WTC11 (cell line): ENCODE measurements at regions not wholly inside any gene's neighbourhood (a gene's known extent, or its start where the extent isn't known, plus 50 kb on each side); places are given as distances from the start of the nearest gene placed in this dataset.

Experiments
- ATAC-seq: fragments of 200-7000 bp; cut with Tn5 transposase; 2 replicates; pipeline ENCODE4 v1.10.0; 2021; ENCODE audit warnings: mild to moderate bottlenecking, moderate library complexity
- CTCF ChIA-PET: fragments of 300-600 bp; sonication (Branson Sonifier 250); formaldehyde crosslinking; loops from one replicate; lab custom pipeline; 2021; ENCODE audit warnings: antibody characterized with exemption; lab: Charles Lee
- POLR2A ChIA-PET: fragments of 350-600 bp; sonication (Branson Sonifier 250); formaldehyde crosslinking; loops from one replicate; lab custom pipeline; 2021; ENCODE audit warnings: antibody characterized with exemption; lab: Charles Lee
- DNase-seq: peaks from one replicate; pipeline ENCODE4 v3.0.0; 2021; ENCODE audit warnings: low spot score
- H3K27ac Mint-ChIP-seq: 2 replicates; pipeline ENCODE4 v1.8.0; 2021; ENCODE audit warnings: mixed read lengths
- H3K27me3 Mint-ChIP-seq: 2 replicates; pipeline ENCODE4 v1.8.0; 2021; ENCODE audit warnings: low read depth, mild to moderate bottlenecking, moderate library complexity, mixed read lengths
- H3K36me3 Mint-ChIP-seq: 2 replicates; pipeline ENCODE4 v1.8.0; 2021; ENCODE audit warnings: mixed read lengths
- H3K4me1 Mint-ChIP-seq: 2 replicates; pipeline ENCODE4 v1.8.0; 2022; ENCODE audit warnings: mixed read lengths
- H3K4me3 Mint-ChIP-seq: 2 replicates; pipeline ENCODE4 v1.8.0; 2021; ENCODE audit warnings: mild to moderate bottlenecking, moderate library complexity, mixed read lengths
- H3K9me3 Mint-ChIP-seq: 2 replicates; pipeline ENCODE4 v1.8.0; 2021; ENCODE audit warnings: mixed read lengths
- AFF4 ChIP-seq: sonication (generic); formaldehyde crosslinking; IDR thresholded peaks from 2 replicates; pipeline ENCODE4 v1.8.1; 2023; ENCODE audit warnings: mild to moderate bottlenecking, missing genetic modification reagents, borderline replicate concordance
- AR ChIP-seq: fragments of 250-450 bp; sonication (Bioruptor Pico); IDR thresholded peaks from 2 replicates; pipeline ENCODE4 v1.9.0; 2021; ENCODE audit warnings: mild to moderate bottlenecking
- ATF1 ChIP-seq: sonication (generic); formaldehyde crosslinking; IDR thresholded peaks from 2 replicates; pipeline ENCODE4 v1.8.1; 2023; ENCODE audit warnings: mild to moderate bottlenecking, moderate library complexity, missing genetic modification reagents
- CREB1 ChIP-seq: sonication (generic); formaldehyde crosslinking; IDR thresholded peaks from 2 replicates; pipeline ENCODE4 v1.8.0; 2023; ENCODE audit warnings: mild to moderate bottlenecking, missing genetic modification reagents
- EMX1 ChIP-seq: fragments of 250-450 bp; sonication (Bioruptor Pico); IDR thresholded peaks from 2 replicates; pipeline ENCODE4 v1.8.0; 2021; ENCODE audit warnings: mild to moderate bottlenecking
- ESRRA ChIP-seq: sonication (generic); formaldehyde crosslinking; IDR thresholded peaks from 2 replicates; pipeline ENCODE4 v1.8.1; 2022; ENCODE audit warnings: mild to moderate bottlenecking, missing genetic modification reagents, borderline replicate concordance
- FOXP4 ChIP-seq: sonication (generic); formaldehyde crosslinking; IDR thresholded peaks from 2 replicates; pipeline ENCODE4 v1.8.0; 2022; ENCODE audit warnings: mild to moderate bottlenecking, missing genetic modification reagents
- GTF2I ChIP-seq: fragments of 250-450 bp; sonication (Bioruptor Pico); conservative IDR thresholded peaks from 2 replicates; pipeline ENCODE4 v1.4.0; 2021; ENCODE audit warnings: mild to moderate bottlenecking
- IRF1 ChIP-seq: sonication (generic); formaldehyde crosslinking; IDR thresholded peaks from 2 replicates; pipeline ENCODE4 v1.8.0; 2023; ENCODE audit warnings: missing genetic modification reagents
- KAT7 ChIP-seq: sonication (generic); formaldehyde crosslinking; IDR thresholded peaks from 2 replicates; pipeline ENCODE4 v1.8.1; 2023; ENCODE audit warnings: missing genetic modification reagents, mild to moderate bottlenecking, borderline replicate concordance
- MXD4 ChIP-seq: fragments of 250-450 bp; sonication (Bioruptor Pico); IDR thresholded peaks from 2 replicates; pipeline ENCODE4 v1.8.0; 2021; ENCODE audit warnings: mild to moderate bottlenecking, moderate library complexity, borderline replicate concordance
- NFATC4 ChIP-seq: fragments of 250-450 bp; sonication (Bioruptor Pico); IDR thresholded peaks from 2 replicates; pipeline ENCODE4 v1.9.0; 2021; ENCODE audit warnings: mild to moderate bottlenecking
- NFYB ChIP-seq: sonication (generic); formaldehyde crosslinking; conservative IDR thresholded peaks from 2 replicates; pipeline ENCODE4 v1.8.0; 2022; ENCODE audit warnings: low read depth, missing genetic modification reagents
- NR1H2 ChIP-seq: sonication (generic); formaldehyde crosslinking; IDR thresholded peaks from 2 replicates; pipeline ENCODE4 v1.9.0; 2021; ENCODE audit warnings: mild to moderate bottlenecking, moderate library complexity, missing genetic modification reagents
- NR2C2 ChIP-seq: sonication (generic); formaldehyde crosslinking; IDR thresholded peaks from 2 replicates; pipeline ENCODE4 v1.8.0; 2022; ENCODE audit warnings: mild to moderate bottlenecking, missing genetic modification reagents
- OVOL2 ChIP-seq: fragments of 250-450 bp; sonication (Bioruptor Pico); IDR thresholded peaks from 2 replicates; pipeline ENCODE4 v1.9.0; 2021; ENCODE audit warnings: mild to moderate bottlenecking, borderline replicate concordance
- PRRX2 ChIP-seq: fragments of 250-450 bp; sonication (Bioruptor Pico); IDR thresholded peaks from 2 replicates; pipeline ENCODE4 v1.8.0; 2021; ENCODE audit warnings: mild to moderate bottlenecking
- TEAD1 ChIP-seq: sonication (generic); formaldehyde crosslinking; IDR thresholded peaks from 2 replicates; pipeline ENCODE4 v1.8.0; 2022; ENCODE audit warnings: mild to moderate bottlenecking, missing genetic modification reagents
- TEAD4 ChIP-seq: sonication (generic); formaldehyde crosslinking; IDR thresholded peaks from 2 replicates; pipeline ENCODE4 v1.8.0; 2022; ENCODE audit warnings: mild to moderate bottlenecking, missing genetic modification reagents
- TP53 ChIP-seq: sonication (generic); formaldehyde crosslinking; IDR thresholded peaks from 2 replicates; pipeline ENCODE4 v1.8.1; 2023; ENCODE audit warnings: mild to moderate bottlenecking, missing genetic modification reagents
- ZBTB21 ChIP-seq: sonication (generic); formaldehyde crosslinking; IDR thresholded peaks from 2 replicates; pipeline ENCODE4 v1.8.1; 2023; ENCODE audit warnings: mild to moderate bottlenecking, missing genetic modification reagents, borderline replicate concordance
- ZNF121 ChIP-seq: sonication (generic); formaldehyde crosslinking; IDR thresholded peaks from 2 replicates; pipeline ENCODE4 v1.8.0; 2023; ENCODE audit warnings: missing genetic modification reagents
- ZNF232 ChIP-seq: sonication (generic); formaldehyde crosslinking; IDR thresholded peaks from 2 replicates; pipeline ENCODE4 v1.8.0; 2022; ENCODE audit warnings: mild to moderate bottlenecking, missing genetic modification reagents
- ZNF317 ChIP-seq: sonication (generic); formaldehyde crosslinking; IDR thresholded peaks from 2 replicates; pipeline ENCODE4 v1.8.1; 2023; ENCODE audit warnings: low read depth, mild to moderate bottlenecking, moderate library complexity, missing genetic modification reagents, borderline replicate concordance
- ZNF416 ChIP-seq: fragments of 250-450 bp; sonication (Bioruptor Pico); IDR thresholded peaks from 2 replicates; pipeline ENCODE4 v1.9.0; 2021; ENCODE audit warnings: mild to moderate bottlenecking, inconsistent platforms
- ZSCAN18 ChIP-seq: fragments of 250-450 bp; sonication (Bioruptor Pico); IDR thresholded peaks from 2 replicates; pipeline ENCODE4 v2.1.2; 2022; ENCODE audit warnings: mild to moderate bottlenecking, moderate library complexity

GRCh38 chr3:54034971-54035370 lies 87.4 kb upstream of the CACNA2D3 start:
- CTCF ChIA-PET = no interaction called here
- Mint-ChIP-seq H3K4me3 (no peak overlapping the region), H3K27ac (no peak overlapping the region), H3K27me3 (no peaks in the 10 kb centered on the region; the same call in 1 of the 2 replicates), H3K9me3 (no peaks in the 10 kb centered on the region), H3K36me3 (no peaks in the 10 kb centered on the region), H3K4me1 (0 out of 2 replicates have a peak, but pooled peaks cover 3% of the 10 kb centered on the region)
- no peak for DNase-seq
- ATAC-seq = no peak
- TF ChIP-seq ZNF317 (no peak), NR2C2 (CRISPR knock-in tag) (no peak), KAT7 (no peak), MXD4 (CRISPR knock-in tag) (no peak), ZNF121 (CRISPR knock-in tag) (no peak), OVOL2 (no peak), FOXP4 (no peak), ZBTB21 (CRISPR knock-in tag) (no peak), CREB1 (CRISPR knock-in tag) (no peak), AR (CRISPR knock-in tag) (no peak), NFATC4 (CRISPR knock-in tag) (no peak), GTF2I (no peak), ZSCAN18 (CRISPR knock-in tag) (no peak), ZNF416 (CRISPR knock-in tag) (no peak), TEAD1 (CRISPR knock-in tag) (no peak), ESRRA (no peak), ZNF232 (CRISPR knock-in tag) (no peak), IRF1 (CRISPR knock-in tag) (no peak), NFYB (CRISPR knock-in tag) (no peak)
- POLR2A ChIA-PET = no interaction called here

- Mint-ChIP-seq H3K27me3 (no peaks in the 10 kb centered on the region; the same call in 1 of the 2 replicates), H3K36me3 (no peaks in the 10 kb centered on the region), H3K27ac (no peak overlapping the region), H3K4me1 (0 out of 2 replicates have a peak, but pooled peaks cover 3% of the 10 kb centered on the region), H3K9me3 (no peaks in the 10 kb centered on the region)
- ATAC-seq (no peak), DNase-seq (no peak)
- CTCF ChIA-PET = interaction anchor here (0.6 kb wide), 1 partner anchor 223 kb away, joined by 3 read pairs; no protein-coding TSS in a partner anchor
- no peak for TF ChIP-seq NR1H2 (CRISPR knock-in tag)
- TF ChIP-seq ZNF121 (CRISPR knock-in tag) = no peak
- TF ChIP-seq ATF1 = no peak
- TF ChIP-seq EMX1 (CRISPR knock-in tag) = no peak
- TF ChIP-seq AFF4 = no peak
- no peak for TF ChIP-seq GTF2I
- no peak for TF ChIP-seq TEAD4 (CRISPR knock-in tag)
- no peak for TF ChIP-seq TP53 (CRISPR knock-in tag)
- no peak for TF ChIP-seq PRRX2
- TF ChIP-seq, all 79 proteins: peak for 0
- POLR2A ChIA-PET = no interaction called here
- no peak overlapping the region for H3K4me3 Mint-ChIP-seq
These were observed 88.6 kb upstream of the CACNA2D3 start for GRCh38 chr3:54033761-54034160.
